SK-N-SH (cell line): ENCODE measurements at regions not wholly inside any gene's neighbourhood (a gene's known extent, or its start where the extent isn't known, plus 50 kb on each side); places are given as distances from the start of the nearest gene placed in this dataset.

Source experiments
- CTCF ChIA-PET: fragments of 300-600, 350-600 bp; formaldehyde crosslinking; extraction: SDS; loops from one replicate; lab custom pipeline; 2021; lab: Yijun Ruan, JAX
- POLR2A ChIA-PET: fragments of 350-600 bp; sonication (Branson Sonifier 250); formaldehyde crosslinking; extraction: SDS; loops from one replicate; lab custom pipeline; 2020; ENCODE audit warnings: antibody characterized with exemption, inconsistent platforms; lab: Yijun Ruan, JAX
- DNase-seq: peaks from one replicate; pipeline ENCODE4 v3.0.0; 2012
- H2AFZ ChIP-seq: fragments of 200-600 bp; sonication (generic); 2 replicates; pipeline ENCODE4 v1.8.1; 2016; ENCODE audit warnings: antibody characterized with exemption, mild to moderate bottlenecking, low read depth
- H3F3A ChIP-seq: fragments of 200-600 bp; sonication (generic); replicated peaks from 2 replicates; pipeline ENCODE3; 2016; ENCODE audit warnings: antibody characterized with exemption, mild to moderate bottlenecking; ENCODE audit not compliant: insufficient read depth
- H3K27ac ChIP-seq, 2 experiments: fragments of 200-500 bp in 1 of 2; fragments of 200-600 bp in 1 of 2; sonication (Bioruptor generic) in 1 of 2; sonication (generic), shearing (Covaris generic) in 1 of 2; 2 replicates each; pipeline versions ENCODE4 v1.5.1 to v1.6.1; 2014 to 2016; ENCODE audit warnings: low read depth in 2 of 2, inconsistent platforms in 1 of 2, low read length in 1 of 2, mild to moderate bottlenecking in 1 of 2, mixed read lengths in 1 of 2
- H3K27me3 ChIP-seq: fragments of 200-600 bp; sonication (generic), shearing (Covaris generic); 2 replicates; pipeline ENCODE4 v1.6.1; 2016; ENCODE audit warnings: mixed run types; ENCODE audit not compliant: insufficient read depth
- H3K36me3 ChIP-seq, 2 experiments: fragments of 200-500 bp in 1 of 2; fragments of 200-600 bp in 1 of 2; sonication (Bioruptor generic) in 1 of 2; sonication (generic) in 1 of 2; replicated peaks in 1 of 2; 2 replicates each; pipeline versions ENCODE3 to v1.5.1; 2014 to 2016; ENCODE audit warnings: low read length in 1 of 2, mild to moderate bottlenecking in 1 of 2; ENCODE audit not compliant: insufficient read depth in 2 of 2, control insufficient read depth in 1 of 2
- H3K4me1 ChIP-seq, 2 experiments: fragments of 200-500 bp in 1 of 2; fragments of 200-600 bp in 1 of 2; sonication (Bioruptor generic) in 1 of 2; sonication (generic), shearing (Covaris generic) in 1 of 2; 2 replicates each; pipeline versions ENCODE4 v1.5.1 to v1.6.1; 2014 to 2016; ENCODE audit warnings: low read depth in 1 of 2, low read length in 1 of 2, mixed run types in 1 of 2; ENCODE audit not compliant: insufficient read depth in 2 of 2, control insufficient read depth in 1 of 2
- H3K4me2 ChIP-seq: fragments of 200-600 bp; sonication (generic), shearing (Covaris generic); 2 replicates; pipeline ENCODE4 v1.6.1; 2017; ENCODE audit warnings: mixed run types
- H3K4me3 ChIP-seq, 2 experiments: fragments of 200-500 bp in 1 of 2; fragments of 200-600 bp in 1 of 2; sonication (Bioruptor generic) in 1 of 2; sonication (generic), shearing (Covaris generic) in 1 of 2; 2 replicates each; pipeline versions ENCODE4 v1.5.1 to v1.8.1; 2014 to 2016; ENCODE audit warnings: low read depth in 2 of 2, inconsistent platforms in 1 of 2, low read length in 1 of 2, mild to moderate bottlenecking in 1 of 2, mixed read lengths in 1 of 2, moderate library complexity in 1 of 2
- H3K79me2 ChIP-seq: fragments of 200-600 bp; sonication (generic); 2 replicates; pipeline ENCODE4 v1.8.1; 2017; ENCODE audit warnings: mild to moderate bottlenecking; ENCODE audit not compliant: insufficient read depth
- H3K9ac ChIP-seq: fragments of 200-600 bp; sonication (generic); 2 replicates; pipeline ENCODE4 v1.6.1; 2017; ENCODE audit warnings: mixed run types
- H3K9me2 ChIP-seq: fragments of 200-600 bp; sonication (generic); 2 replicates; pipeline ENCODE4 v1.6.1; 2017; ENCODE audit warnings: mixed run types
- H3K9me3 ChIP-seq: fragments of 200-600 bp; sonication (generic); 2 replicates; pipeline ENCODE4 v1.6.1; 2017; ENCODE audit warnings: mixed run types, mild to moderate bottlenecking, moderate library complexity
- H4K20me1 ChIP-seq: fragments of 200-600 bp; sonication (generic); 2 replicates; pipeline ENCODE4 v1.6.1; 2017; ENCODE audit warnings: mild to moderate bottlenecking, mixed run types; ENCODE audit not compliant: insufficient read depth
- EP300 ChIP-seq, 2 experiments: IDR thresholded peaks; 2 replicates each; pipeline versions ENCODE4 v1.4.0 to v1.6.1; 2012; ENCODE audit warnings: borderline replicate concordance in 1 of 2, low read depth in 1 of 2, low read length in 1 of 2
- GABPA ChIP-seq: IDR thresholded peaks from 2 replicates; pipeline ENCODE4 v1.4.0; 2012; ENCODE audit warnings: low read depth, mild to moderate bottlenecking
- NFIC ChIP-seq: IDR thresholded peaks from 2 replicates; pipeline ENCODE4 v1.4.0; 2012; ENCODE audit warnings: borderline replicate concordance
- RCOR1 ChIP-seq: fragments of 150-350 bp; IDR thresholded peaks from 2 replicates; pipeline ENCODE4 v1.6.1; 2017; ENCODE audit warnings: antibody characterized with exemption, low read length
- RFX5 ChIP-seq: IDR thresholded peaks from 2 replicates; pipeline ENCODE4 v1.6.1; 2012; ENCODE audit warnings: mild to moderate bottlenecking, improper control_type of control experiment, low read length
- RXRA ChIP-seq: IDR thresholded peaks from 2 replicates; pipeline ENCODE4 v1.4.0; 2012; ENCODE audit warnings: low read depth, mild to moderate bottlenecking, borderline replicate concordance
- TCF12 ChIP-seq: IDR thresholded peaks from 2 replicates; pipeline ENCODE4 v1.4.0; 2012
- TEAD4 ChIP-seq: IDR thresholded peaks from 2 replicates; pipeline ENCODE4 v1.4.0; 2012; ENCODE audit warnings: mild to moderate bottlenecking, borderline replicate concordance; ENCODE audit not compliant: insufficient read depth
- ZBTB33 ChIP-seq: IDR thresholded peaks from 2 replicates; pipeline ENCODE4 v1.4.0; 2012; ENCODE audit warnings: low read depth, borderline replicate concordance
- WGBS: methylation state at CpG from one replicate; pipeline ENCODE4 v1.1.6; 2017; ENCODE audit warnings: low lambda C conversion rate; 5-methylcytosine and 5-hydroxymethylcytosine counted together
- TF ChIP-seq, protein P1 (sequence below): IDR thresholded peaks from 2 replicates; pipeline ENCODE4 v1.4.0; 2012; ENCODE audit warnings: low read depth
- TF ChIP-seq, protein P2 (sequence below): IDR thresholded peaks from 2 replicates; pipeline ENCODE4 v1.4.0; 2012; ENCODE audit warnings: low read depth, borderline replicate concordance

GRCh38 chr11:81892770-81893635, 840.7 kb downstream of the FAM181B start:
- POLR2A ChIA-PET = no interaction called here
- no peaks in the 10 kb centered on the region for H3K4me1 ChIP-seq
- CTCF ChIA-PET = no interaction called here
- H3K36me3 ChIP-seq = no peaks in the 10 kb centered on the region
- H2AFZ ChIP-seq = no peak overlapping the region
- no peaks in the 10 kb centered on the region for H3F3A ChIP-seq
- no peaks in the 10 kb centered on the region for H3K27me3 ChIP-seq
- H3K27ac ChIP-seq = no peak overlapping the region
- no peak overlapping the region for H3K9ac ChIP-seq
- DNase-seq = no peak
- TF ChIP-seq TCF12 = no peak
- no peak for TF ChIP-seq RFX5
- TF ChIP-seq, protein P1, sequence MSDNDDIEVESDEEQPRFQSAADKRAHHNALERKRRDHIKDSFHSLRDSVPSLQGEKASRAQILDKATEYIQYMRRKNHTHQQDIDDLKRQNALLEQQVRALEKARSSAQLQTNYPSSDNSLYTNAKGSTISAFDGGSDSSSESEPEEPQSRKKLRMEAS = no peak
- no peak for TF ChIP-seq NFIC
- no peak for TF ChIP-seq RCOR1
- TF ChIP-seq, protein P2, sequence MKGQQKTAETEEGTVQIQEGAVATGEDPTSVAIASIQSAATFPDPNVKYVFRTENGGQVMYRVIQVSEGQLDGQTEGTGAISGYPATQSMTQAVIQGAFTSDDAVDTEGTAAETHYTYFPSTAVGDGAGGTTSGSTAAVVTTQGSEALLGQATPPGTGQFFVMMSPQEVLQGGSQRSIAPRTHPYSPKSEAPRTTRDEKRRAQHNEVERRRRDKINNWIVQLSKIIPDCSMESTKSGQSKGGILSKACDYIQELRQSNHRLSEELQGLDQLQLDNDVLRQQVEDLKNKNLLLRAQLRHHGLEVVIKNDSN = no peak
- no peaks in the 10 kb centered on the region for H3K9me3 ChIP-seq
- no peaks in the 10 kb centered on the region for H4K20me1 ChIP-seq
- 14% methylated on average over 3 of the region's 7 CpGs for WGBS
- no peak overlapping the region for H3K4me3 ChIP-seq
- no peaks in the 10 kb centered on the region for H3K9me2 ChIP-seq
- H3K4me2 ChIP-seq = no peak overlapping the region
- H3K79me2 ChIP-seq = no peaks in the 10 kb centered on the region

DNA sequence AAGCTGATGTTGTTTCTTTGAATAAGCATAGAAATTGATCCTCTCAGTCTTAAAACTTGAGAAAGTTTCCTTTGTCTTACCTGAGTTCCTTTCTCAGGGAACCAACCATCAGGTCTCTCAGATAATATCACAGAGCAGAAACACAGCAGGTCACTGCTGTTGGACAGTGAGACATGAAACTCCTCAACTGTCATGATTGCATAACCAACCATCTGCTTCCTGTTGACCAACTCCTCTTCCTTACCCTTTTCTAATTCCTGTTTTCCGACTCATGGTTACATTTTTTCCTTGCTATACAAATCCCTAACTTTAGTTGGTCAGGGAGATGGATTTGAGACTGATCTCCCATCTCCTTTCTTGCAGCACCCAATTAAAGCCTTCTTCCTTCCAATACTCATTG, 845.3 kb downstream of the FAM181B start:
- Histone ChIP-seq H3K4me2 (no peak overlapping the region), H3K4me1 (no peaks in the 10 kb centered on the region), H3K9ac (no peak overlapping the region), H3K9me2 (no peaks in the 10 kb centered on the region), H3K79me2 (no peaks in the 10 kb centered on the region), H3F3A (no peaks in the 10 kb centered on the region)
- TF ChIP-seq RXRA (no peak), EP300 (IDR thresholded peaks at IDR 0.05; ENCODE audit: borderline replicate concordance in 1 of 2, low read depth in 1 of 2, low read length in 1 of 2) (no peak), GABPA (no peak), ZBTB33 (no peak), TEAD4 (no peak)
- TF ChIP-seq, all 33 proteins: peak for 0
- no peak overlapping the region for H3K27ac ChIP-seq
- ChIA-PET POLR2A (no interaction called here), CTCF (interaction anchor here (1.0 kb wide), 1 partner anchor 11 kb away, joined by 3 read pairs; no protein-coding TSS in a partner anchor)
- no peak overlapping the region for H3K4me3 ChIP-seq
- no peaks in the 10 kb centered on the region for H3K9me3 ChIP-seq
- DNase-seq = no peak
- 11% methylated on average over 1 of the region's 1 CpG for WGBS
- no peaks in the 10 kb centered on the region for H3K36me3 ChIP-seq
- H3K27me3 ChIP-seq = no peaks in the 10 kb centered on the region
- H2AFZ ChIP-seq = no peak overlapping the region
- H4K20me1 ChIP-seq = no peaks in the 10 kb centered on the region
